HL-60 (cell line): ENCODE measurements at regions not wholly inside any gene's neighbourhood (a gene's known extent, or its start where the extent isn't known, plus 50 kb on each side); places are given as distances from the start of the nearest gene placed in this dataset.

Source experiments
- DNase-seq, 2 experiments: peaks; one replicate each; pipeline ENCODE4 v3.0.0-alpha.2; 2010 to 2020; ENCODE audit warnings: low read depth in 1 of 2, low spot score in 1 of 2
- H3K27ac ChIP-seq: fragments of 250-450 bp; sonication (Bioruptor Pico); replicated peaks from 2 replicates; pipeline ENCODE4 v1.5.1; 2020; ENCODE audit warnings: mild to moderate bottlenecking, moderate library complexity
- H3K27me3 ChIP-seq: fragments of 250-450 bp; sonication (Bioruptor Pico); 2 replicates; pipeline ENCODE4 v1.5.1; 2021; ENCODE audit warnings: mild to moderate bottlenecking, moderate library complexity; ENCODE audit not compliant: insufficient read depth, poor library complexity, severe bottlenecking
- H3K4me3 ChIP-seq: replicated peaks from 2 replicates; pipeline ENCODE4 v1.5.1; 2011; ENCODE audit warnings: mild to moderate bottlenecking, control low read depth, low read length; ENCODE audit not compliant: insufficient read depth
- GABPA ChIP-seq: IDR thresholded peaks from 2 replicates; pipeline ENCODE4 v1.6.1; 2012; ENCODE audit warnings: low read depth
- POLR2AphosphoS5 ChIP-seq: IDR thresholded peaks from 2 replicates; pipeline ENCODE4 v1.6.1; 2012; ENCODE audit warnings: low read depth
- REST ChIP-seq: IDR thresholded peaks from 2 replicates; pipeline ENCODE4 v1.6.1; 2012; ENCODE audit warnings: low read depth; ENCODE audit not compliant: insufficient replicate concordance
- SPI1 ChIP-seq: IDR thresholded peaks from 2 replicates; pipeline ENCODE4 v1.6.1; 2012; ENCODE audit warnings: low read depth, mild to moderate bottlenecking, borderline replicate concordance
- TF ChIP-seq, protein P1 (sequence below): IDR thresholded peaks from one replicate; pipeline ENCODE4 v1.5.1; 2011; ENCODE audit warnings: low read length, control low read depth, inconsistent platforms; ENCODE audit not compliant: insufficient read depth

- no peak for DNase-seq
- TF ChIP-seq REST: no peak
- Histone ChIP-seq H3K27ac (no peak overlapping the region), H3K4me3 (no peak overlapping the region), H3K27me3 (no peaks in the 10 kb centered on the region)
Measured at GRCh38 chr6:145451029-145451428, 284.3 kb downstream of the EPM2A start.

DNA sequence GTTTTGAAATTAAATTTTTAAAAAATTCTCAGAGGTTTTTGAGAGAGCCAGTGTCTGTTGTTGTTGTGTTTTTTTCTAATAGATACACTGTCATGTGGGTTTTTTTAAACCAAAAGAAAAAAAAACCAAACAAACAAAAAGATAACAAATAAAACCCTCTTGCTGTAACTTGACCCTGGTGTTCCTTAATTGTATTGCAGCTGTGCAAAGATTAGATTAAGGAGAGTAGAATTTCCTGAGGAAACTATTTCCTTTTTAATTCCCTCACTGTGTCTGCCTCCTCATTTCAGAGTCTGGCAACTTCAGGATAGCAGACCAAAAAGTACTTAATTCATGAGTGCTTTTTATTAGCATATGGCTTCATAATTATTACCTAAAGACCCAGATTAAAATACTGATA lies 281.9 kb downstream of the EPM2A start:
- H3K27ac ChIP-seq: no peak overlapping the region
- no peak for DNase-seq
- TF ChIP-seq, protein P1, sequence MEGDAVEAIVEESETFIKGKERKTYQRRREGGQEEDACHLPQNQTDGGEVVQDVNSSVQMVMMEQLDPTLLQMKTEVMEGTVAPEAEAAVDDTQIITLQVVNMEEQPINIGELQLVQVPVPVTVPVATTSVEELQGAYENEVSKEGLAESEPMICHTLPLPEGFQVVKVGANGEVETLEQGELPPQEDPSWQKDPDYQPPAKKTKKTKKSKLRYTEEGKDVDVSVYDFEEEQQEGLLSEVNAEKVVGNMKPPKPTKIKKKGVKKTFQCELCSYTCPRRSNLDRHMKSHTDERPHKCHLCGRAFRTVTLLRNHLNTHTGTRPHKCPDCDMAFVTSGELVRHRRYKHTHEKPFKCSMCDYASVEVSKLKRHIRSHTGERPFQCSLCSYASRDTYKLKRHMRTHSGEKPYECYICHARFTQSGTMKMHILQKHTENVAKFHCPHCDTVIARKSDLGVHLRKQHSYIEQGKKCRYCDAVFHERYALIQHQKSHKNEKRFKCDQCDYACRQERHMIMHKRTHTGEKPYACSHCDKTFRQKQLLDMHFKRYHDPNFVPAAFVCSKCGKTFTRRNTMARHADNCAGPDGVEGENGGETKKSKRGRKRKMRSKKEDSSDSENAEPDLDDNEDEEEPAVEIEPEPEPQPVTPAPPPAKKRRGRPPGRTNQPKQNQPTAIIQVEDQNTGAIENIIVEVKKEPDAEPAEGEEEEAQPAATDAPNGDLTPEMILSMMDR: no peak
- TF ChIP-seq SPI1 (no peak), REST (no peak), GABPA (no peak), POLR2AphosphoS5 (no peak)

GRCh38 chr6:145454006-145454405 lies 281.3 kb downstream of the EPM2A start:
- TF ChIP-seq GABPA: no peak
- TF ChIP-seq SPI1: no peak
- TF ChIP-seq, protein P1: no peak
- no peak for TF ChIP-seq POLR2AphosphoS5
- no peak for TF ChIP-seq REST
- no peak overlapping the region for H3K4me3 ChIP-seq
- no peak for DNase-seq
- no peaks in the 10 kb centered on the region for H3K27me3 ChIP-seq
- no peak overlapping the region for H3K27ac ChIP-seq

More for the DNA sequence above, 281.9 kb downstream of the EPM2A start:
- Histone ChIP-seq H3K27me3 (no peaks in the 10 kb centered on the region), H3K4me3 (no peak overlapping the region)

- TF ChIP-seq SPI1: no peak
- TF ChIP-seq POLR2AphosphoS5: no peak
- TF ChIP-seq REST: no peak
- TF ChIP-seq, protein P1: no peak
- no peak for TF ChIP-seq GABPA
- no peak for DNase-seq
- no peaks in the 10 kb centered on the region for H3K27me3 ChIP-seq
- no peak overlapping the region for H3K27ac ChIP-seq
- H3K4me3 ChIP-seq: no peak overlapping the region
Measured at GRCh38 chr6:145457556-145457955, 277.8 kb downstream of the EPM2A start.
